ENCODE measurements at regions not wholly inside any gene's neighbourhood (a gene's known extent, or its start where the extent isn't known, plus 50 kb on each side); places are given as distances from the start of the nearest gene placed in this dataset.

DNA sequence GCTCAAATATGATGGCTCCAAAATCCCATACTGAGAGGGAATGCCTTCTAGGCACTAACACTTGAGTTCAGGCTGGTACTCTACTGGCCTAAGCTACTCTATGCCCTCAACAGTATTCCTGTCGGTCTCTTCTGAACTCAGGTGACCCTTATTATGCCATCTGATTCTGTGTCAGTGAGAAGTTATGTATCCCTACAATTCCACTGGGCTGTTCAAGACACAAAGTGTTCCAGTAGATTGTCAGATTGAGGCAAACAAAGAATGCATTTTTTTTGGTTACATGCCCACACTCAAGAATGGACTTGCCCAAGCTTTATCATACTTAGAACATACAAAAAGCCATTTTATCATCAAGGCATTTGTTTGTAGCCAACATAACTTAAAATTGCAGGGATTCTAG is 553.8 kb upstream of the PRMT6 start:
- TF ChIP-seq POLR2AphosphoS5 (IDR thresholded peaks at IDR 0.05) (no peak), POLR2A (IDR thresholded peaks at IDR 0.05) (no peak)
- TF ChIP-seq, protein P1, sequence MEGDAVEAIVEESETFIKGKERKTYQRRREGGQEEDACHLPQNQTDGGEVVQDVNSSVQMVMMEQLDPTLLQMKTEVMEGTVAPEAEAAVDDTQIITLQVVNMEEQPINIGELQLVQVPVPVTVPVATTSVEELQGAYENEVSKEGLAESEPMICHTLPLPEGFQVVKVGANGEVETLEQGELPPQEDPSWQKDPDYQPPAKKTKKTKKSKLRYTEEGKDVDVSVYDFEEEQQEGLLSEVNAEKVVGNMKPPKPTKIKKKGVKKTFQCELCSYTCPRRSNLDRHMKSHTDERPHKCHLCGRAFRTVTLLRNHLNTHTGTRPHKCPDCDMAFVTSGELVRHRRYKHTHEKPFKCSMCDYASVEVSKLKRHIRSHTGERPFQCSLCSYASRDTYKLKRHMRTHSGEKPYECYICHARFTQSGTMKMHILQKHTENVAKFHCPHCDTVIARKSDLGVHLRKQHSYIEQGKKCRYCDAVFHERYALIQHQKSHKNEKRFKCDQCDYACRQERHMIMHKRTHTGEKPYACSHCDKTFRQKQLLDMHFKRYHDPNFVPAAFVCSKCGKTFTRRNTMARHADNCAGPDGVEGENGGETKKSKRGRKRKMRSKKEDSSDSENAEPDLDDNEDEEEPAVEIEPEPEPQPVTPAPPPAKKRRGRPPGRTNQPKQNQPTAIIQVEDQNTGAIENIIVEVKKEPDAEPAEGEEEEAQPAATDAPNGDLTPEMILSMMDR (IDR thresholded peaks at IDR 0.05 in 8 of 11, conservative IDR thresholded peaks at IDR 0.05 in 3 of 11), result no peak
- H3K4me3 ChIP-seq, result no peak overlapping the region
- 69 to 86% (median 76%) methylated on average over 1 of the region's 1 CpG for WGBS, 5 donors
- no peaks in the 10 kb centered on the region for H3K9me3 ChIP-seq
- intact Hi-C loops (cut with DNase I; ENCODE audit: low total_unique reads), result no loop called here
- H3K4me1 ChIP-seq, result no peaks in the 10 kb centered on the region
- H3K27ac ChIP-seq, result no peak overlapping the region
- no peaks in the 10 kb centered on the region for H3K27me3 ChIP-seq (replicated peaks in 1 of 7)
- H3K36me3 ChIP-seq, result no peaks in the 10 kb centered on the region
- DNase-seq, result no peak

DNA sequence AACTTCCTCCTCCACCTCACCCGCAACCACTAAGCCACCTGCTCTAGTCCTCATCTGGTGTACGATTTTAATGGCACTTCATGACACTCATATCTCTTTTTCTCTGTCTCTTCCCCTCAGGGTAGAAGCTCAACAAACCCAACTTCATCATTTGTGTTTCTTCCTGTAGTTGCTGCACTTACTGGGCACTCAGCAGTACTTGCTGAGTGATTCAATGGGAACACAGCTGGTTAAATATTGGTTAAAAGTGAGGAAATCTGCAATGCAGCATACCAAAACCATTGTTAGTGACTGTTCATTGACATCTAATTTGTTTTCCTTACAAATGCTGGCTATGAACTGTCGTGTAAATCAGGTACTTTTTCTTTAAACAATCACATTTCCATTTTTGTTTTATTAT is 541.1 kb upstream of the PRMT6 start:
- 30 to 72% (median 48%) methylated on average over 3 of the region's 3 CpGs for WGBS, 5 donors

DNA sequence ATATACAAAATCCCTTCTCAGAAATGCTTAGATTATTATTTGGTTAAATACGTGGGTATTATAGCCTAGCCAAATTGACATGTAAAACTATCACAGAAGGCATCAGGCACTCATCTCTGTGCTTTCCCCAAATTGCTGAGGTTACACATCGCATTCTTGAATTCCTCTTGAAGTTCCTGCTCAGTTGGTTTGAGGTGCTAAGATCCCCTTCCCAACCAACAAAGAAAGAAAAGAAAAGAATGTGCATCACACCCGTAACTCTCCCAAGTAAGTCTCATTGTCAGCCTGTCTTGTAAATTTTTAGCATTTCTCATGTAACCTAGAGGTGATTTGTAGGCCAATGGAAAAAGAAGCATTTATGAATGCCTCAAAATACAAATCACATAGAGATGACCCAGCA is 539.2 kb upstream of the PRMT6 start:
- Histone ChIP-seq H3K4me1 (no peaks in the 10 kb centered on the region), H3K27me3 (replicated peaks in 1 of 7) (no peaks in the 10 kb centered on the region), H3K27ac (no peak overlapping the region), H3K4me3 (no peak overlapping the region), H3K36me3 (no peaks in the 10 kb centered on the region), H3K9me3 (no peaks in the 10 kb centered on the region)
- TF ChIP-seq POLR2AphosphoS5 (IDR thresholded peaks at IDR 0.05) (no peak), POLR2A (IDR thresholded peaks at IDR 0.05) (no peak)
- TF ChIP-seq, protein P1 (IDR thresholded peaks at IDR 0.05 in 8 of 11, conservative IDR thresholded peaks at IDR 0.05 in 3 of 11), result no peak
- 80 to 87% (median 83%) methylated on average over 3 of the region's 3 CpGs for WGBS, 5 donors
- no peak for DNase-seq
- intact Hi-C loops (cut with DNase I; ENCODE audit: low total_unique reads), result no loop called here

More for the DNA sequence above, 541.1 kb upstream of the PRMT6 start:
- TF ChIP-seq, protein P1 (IDR thresholded peaks at IDR 0.05 in 8 of 11, conservative IDR thresholded peaks at IDR 0.05 in 3 of 11), result no peak
- no peak for TF ChIP-seq POLR2AphosphoS5 (IDR thresholded peaks at IDR 0.05)
- no peak for TF ChIP-seq POLR2A (IDR thresholded peaks at IDR 0.05)
- no peaks in the 10 kb centered on the region for H3K36me3 ChIP-seq
- intact Hi-C loops (cut with DNase I; ENCODE audit: low total_unique reads), result no loop called here
- no peak for DNase-seq
- H3K4me1 ChIP-seq, result no peaks in the 10 kb centered on the region
- H3K4me3 ChIP-seq, result no peak overlapping the region
- H3K27ac ChIP-seq, result no peak overlapping the region
- H3K27me3 ChIP-seq (replicated peaks in 1 of 7), result no peaks in the 10 kb centered on the region
- no peaks in the 10 kb centered on the region for H3K9me3 ChIP-seq

DNA sequence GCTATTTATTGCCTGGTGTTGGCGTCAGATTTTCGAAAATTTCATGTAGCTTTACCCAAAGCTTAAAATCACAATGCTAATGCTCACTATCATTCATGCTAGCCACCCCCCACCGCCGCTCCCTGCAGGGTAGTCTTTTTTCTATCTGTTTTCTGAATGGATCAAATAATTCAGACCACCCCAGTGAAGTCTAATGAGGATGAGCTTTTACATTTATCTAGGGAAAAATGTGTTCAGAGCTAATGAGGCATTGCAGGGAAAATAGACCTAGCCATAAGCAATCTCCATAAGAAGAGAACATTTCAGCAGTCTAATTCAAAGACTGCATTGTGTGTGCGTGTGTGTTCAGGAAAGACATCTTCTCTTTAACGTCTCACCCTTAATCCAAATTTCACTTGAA is 533.0 kb upstream of the PRMT6 start:
- TF ChIP-seq POLR2AphosphoS5 (IDR thresholded peaks at IDR 0.05) (no peak), POLR2A (IDR thresholded peaks at IDR 0.05) (no peak)
- TF ChIP-seq, protein P1 (IDR thresholded peaks at IDR 0.05 in 8 of 11, conservative IDR thresholded peaks at IDR 0.05 in 3 of 11), result no peak
- 51 to 62% (median 57%) methylated on average over 6 of the region's 6 CpGs for WGBS, 5 donors

More for the DNA sequence above, 533.0 kb upstream of the PRMT6 start:
- no peak overlapping the region for H3K4me3 ChIP-seq
- H3K9me3 ChIP-seq, result no peaks in the 10 kb centered on the region
- intact Hi-C loops (cut with DNase I; ENCODE audit: low total_unique reads), result no loop called here
- no peaks in the 10 kb centered on the region for H3K4me1 ChIP-seq
- H3K36me3 ChIP-seq, result no peaks in the 10 kb centered on the region
- H3K27me3 ChIP-seq (replicated peaks in 1 of 7), result no peaks in the 10 kb centered on the region
- no peak for DNase-seq
- no peak overlapping the region for H3K27ac ChIP-seq
